K562 (cell line): ENCODE measurements at regions not wholly inside any gene's neighbourhood (a gene's known extent, or its start where the extent isn't known, plus 50 kb on each side); places are given as distances from the start of the nearest gene placed in this dataset.
A peak's percentile ranks its signal among the peaks of the same experiment; 100 is the strongest.

Experiments
- BRD4 ChIP-seq: fragments of 200-600 bp; sonication (generic); IDR thresholded peaks from 2 replicates; pipeline ENCODE4 v1.6.1; 2017; ENCODE audit warnings: inconsistent platforms
- CBFA2T3 ChIP-seq: fragments of 450-650 bp; IDR thresholded peaks from 2 replicates; pipeline ENCODE4 v1.6.1; 2017
- DPF2 ChIP-seq: fragments of 450-650 bp; IDR thresholded peaks from 2 replicates; pipeline ENCODE4 v1.6.1; 2016
- E2F6 ChIP-seq, 2 experiments: IDR thresholded peaks; 2 replicates each; pipeline ENCODE4 v1.6.1; 2011; ENCODE audit warnings: borderline replicate concordance in 1 of 2, control low read depth in 1 of 2, low read depth in 1 of 2, low read length in 1 of 2, mild to moderate bottlenecking in 1 of 2, mixed read lengths in 1 of 2, moderate library complexity in 1 of 2; ENCODE audit not compliant: insufficient read depth in 1 of 2, insufficient read length in 1 of 2, poor library complexity in 1 of 2, severe bottlenecking in 1 of 2; ENCODE audit errors: extremely low read depth in 1 of 2
- EP300 ChIP-seq: IDR thresholded peaks from 2 replicates; pipeline ENCODE4 v1.6.1; 2012; ENCODE audit warnings: low read length, improper control_type of control experiment
- ESRRA ChIP-seq: fragments of 450-650 bp; IDR thresholded peaks from 2 replicates; pipeline ENCODE4 v1.6.1; 2014; ENCODE audit warnings: low read depth, mild to moderate bottlenecking, moderate library complexity, borderline replicate concordance
- HDAC2 ChIP-seq: fragments of 450-650 bp; IDR thresholded peaks from 2 replicates; pipeline ENCODE4 v1.6.1; 2016; ENCODE audit warnings: mild to moderate bottlenecking
- KDM5B ChIP-seq: fragments of 200-600 bp; sonication (generic); IDR thresholded peaks from 2 replicates; pipeline ENCODE4 v1.6.1; 2012; ENCODE audit warnings: low read depth, mild to moderate bottlenecking, moderate library complexity, low read length, control low read depth, inconsistent platforms; ENCODE audit not compliant: insufficient replicate concordance
- L3MBTL2 ChIP-seq: fragments of 450-650 bp; IDR thresholded peaks from 2 replicates; pipeline ENCODE4 v1.6.1; 2016; ENCODE audit warnings: mild to moderate bottlenecking, moderate library complexity
- MAFG ChIP-seq: fragments of 450-650 bp; conservative IDR thresholded peaks from 2 replicates; pipeline ENCODE4 v1.6.1; 2016; ENCODE audit warnings: missing genetic modification characterization, missing compliant biosample characterization
- MTA3 ChIP-seq: fragments of 450-650 bp; formaldehyde crosslinking; IDR thresholded peaks from 2 replicates; pipeline ENCODE4 v1.6.1; 2017; ENCODE audit warnings: mild to moderate bottlenecking, borderline replicate concordance
- NFATC3 ChIP-seq: fragments of 450-650 bp; IDR thresholded peaks from 2 replicates; pipeline ENCODE4 v1.6.1; 2017; ENCODE audit warnings: mild to moderate bottlenecking
- TARDBP ChIP-seq: fragments of 450-650 bp; IDR thresholded peaks from 2 replicates; pipeline ENCODE4 v1.6.1; 2016
- ZBTB17 ChIP-seq: fragments of 450-650 bp; formaldehyde crosslinking; IDR thresholded peaks from 2 replicates; pipeline ENCODE4 v1.4.0; 2020; ENCODE audit warnings: mild to moderate bottlenecking
- ZFX ChIP-seq: sonication (generic); formaldehyde crosslinking; IDR thresholded peaks from 2 replicates; pipeline ENCODE4 v1.8.0; 2022; ENCODE audit warnings: mild to moderate bottlenecking, missing genetic modification reagents, moderate library complexity
- ZNF263 ChIP-seq: sonication (generic); formaldehyde crosslinking; IDR thresholded peaks from 2 replicates; pipeline ENCODE4 v1.8.0; 2022; ENCODE audit warnings: mild to moderate bottlenecking, missing genetic modification reagents, borderline replicate concordance
- ZNF707 ChIP-seq: fragments of 250-450 bp; sonication (Bioruptor Pico); conservative IDR thresholded peaks from 2 replicates; pipeline ENCODE4 v1.8.0; 2022; ENCODE audit warnings: inconsistent platforms, mild to moderate bottlenecking, moderate library complexity
- TF ChIP-seq, protein P1 (sequence below): fragments of 250-450 bp; sonication (Bioruptor Pico); IDR thresholded peaks from 2 replicates; pipeline ENCODE4 v1.8.0; 2021; ENCODE audit warnings: mild to moderate bottlenecking, moderate library complexity
- TF ChIP-seq, protein P2 (sequence below): fragments of 450-650 bp; formaldehyde crosslinking; IDR thresholded peaks from 2 replicates; pipeline ENCODE4 v1.4.0; 2020; ENCODE audit warnings: mild to moderate bottlenecking, moderate library complexity
- TF ChIP-seq, protein P3 (sequence below): sonication (generic); formaldehyde crosslinking; IDR thresholded peaks from 2 replicates; pipeline ENCODE4 v1.9.0; 2022; ENCODE audit warnings: mild to moderate bottlenecking, missing genetic modification reagents
- TF ChIP-seq, protein P4 (sequence below): fragments of 250-450 bp; sonication (Bioruptor Pico); IDR thresholded peaks from 2 replicates; pipeline ENCODE4 v1.5.1; 2021; ENCODE audit warnings: mild to moderate bottlenecking

GRCh38 chr15:96053031-96053780, 277.3 kb upstream of the NR2F2 start (continued):
- TF ChIP-seq E2F6 (IDR thresholded peaks at IDR 0.05; ENCODE audit: borderline replicate concordance in 1 of 2, extremely low read depth in 1 of 2, insufficient read depth in 1 of 2, insufficient read length in 1 of 2, low read depth in 1 of 2, low read length in 1 of 2, poor library complexity in 1 of 2, severe bottlenecking in 1 of 2) (peak in 1 of 2 experiments; percentile 34), BRD4 (0 out of 2 replicates have a peak, but pooled peaks have one; percentile 24), ESRRA (0 out of 2 replicates have a peak, but pooled peaks have one; percentile 16), ZNF707 (CRISPR knock-in tag) (no peak), CBFA2T3 (no peak), HDAC2 (no peak), KDM5B (peak; percentile 1), ZBTB17 (CRISPR knock-in tag) (no peak), EP300 (0 out of 2 replicates have a peak, but pooled peaks have one; percentile 13), DPF2 (0 out of 2 replicates have a peak, but pooled peaks have one; percentile 42), MTA3 (0 out of 2 replicates have a peak, but pooled peaks have one; percentile 25), ZNF263 (no peak), L3MBTL2 (0 out of 2 replicates have a peak, but pooled peaks have one; percentile 30), ZFX (CRISPR knock-in tag) (peak; percentile 71), MAFG (tag) (no peak), TARDBP (no peak), NFATC3 (no peak)
- TF ChIP-seq, protein P1, sequence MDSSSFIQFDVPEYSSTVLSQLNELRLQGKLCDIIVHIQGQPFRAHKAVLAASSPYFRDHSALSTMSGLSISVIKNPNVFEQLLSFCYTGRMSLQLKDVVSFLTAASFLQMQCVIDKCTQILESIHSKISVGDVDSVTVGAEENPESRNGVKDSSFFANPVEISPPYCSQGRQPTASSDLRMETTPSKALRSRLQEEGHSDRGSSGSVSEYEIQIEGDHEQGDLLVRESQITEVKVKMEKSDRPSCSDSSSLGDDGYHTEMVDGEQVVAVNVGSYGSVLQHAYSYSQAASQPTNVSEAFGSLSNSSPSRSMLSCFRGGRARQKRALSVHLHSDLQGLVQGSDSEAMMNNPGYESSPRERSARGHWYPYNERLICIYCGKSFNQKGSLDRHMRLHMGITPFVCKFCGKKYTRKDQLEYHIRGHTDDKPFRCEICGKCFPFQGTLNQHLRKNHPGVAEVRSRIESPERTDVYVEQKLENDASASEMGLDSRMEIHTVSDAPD (CRISPR knock-in tag) = no peak
- TF ChIP-seq, protein P2, sequence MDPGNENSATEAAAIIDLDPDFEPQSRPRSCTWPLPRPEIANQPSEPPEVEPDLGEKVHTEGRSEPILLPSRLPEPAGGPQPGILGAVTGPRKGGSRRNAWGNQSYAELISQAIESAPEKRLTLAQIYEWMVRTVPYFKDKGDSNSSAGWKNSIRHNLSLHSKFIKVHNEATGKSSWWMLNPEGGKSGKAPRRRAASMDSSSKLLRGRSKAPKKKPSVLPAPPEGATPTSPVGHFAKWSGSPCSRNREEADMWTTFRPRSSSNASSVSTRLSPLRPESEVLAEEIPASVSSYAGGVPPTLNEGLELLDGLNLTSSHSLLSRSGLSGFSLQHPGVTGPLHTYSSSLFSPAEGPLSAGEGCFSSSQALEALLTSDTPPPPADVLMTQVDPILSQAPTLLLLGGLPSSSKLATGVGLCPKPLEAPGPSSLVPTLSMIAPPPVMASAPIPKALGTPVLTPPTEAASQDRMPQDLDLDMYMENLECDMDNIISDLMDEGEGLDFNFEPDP (CRISPR knock-in tag) = no peak
- TF ChIP-seq, protein P3, sequence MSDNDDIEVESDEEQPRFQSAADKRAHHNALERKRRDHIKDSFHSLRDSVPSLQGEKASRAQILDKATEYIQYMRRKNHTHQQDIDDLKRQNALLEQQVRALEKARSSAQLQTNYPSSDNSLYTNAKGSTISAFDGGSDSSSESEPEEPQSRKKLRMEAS (CRISPR knock-in tag) = peak; percentile 69
- TF ChIP-seq, protein P4, sequence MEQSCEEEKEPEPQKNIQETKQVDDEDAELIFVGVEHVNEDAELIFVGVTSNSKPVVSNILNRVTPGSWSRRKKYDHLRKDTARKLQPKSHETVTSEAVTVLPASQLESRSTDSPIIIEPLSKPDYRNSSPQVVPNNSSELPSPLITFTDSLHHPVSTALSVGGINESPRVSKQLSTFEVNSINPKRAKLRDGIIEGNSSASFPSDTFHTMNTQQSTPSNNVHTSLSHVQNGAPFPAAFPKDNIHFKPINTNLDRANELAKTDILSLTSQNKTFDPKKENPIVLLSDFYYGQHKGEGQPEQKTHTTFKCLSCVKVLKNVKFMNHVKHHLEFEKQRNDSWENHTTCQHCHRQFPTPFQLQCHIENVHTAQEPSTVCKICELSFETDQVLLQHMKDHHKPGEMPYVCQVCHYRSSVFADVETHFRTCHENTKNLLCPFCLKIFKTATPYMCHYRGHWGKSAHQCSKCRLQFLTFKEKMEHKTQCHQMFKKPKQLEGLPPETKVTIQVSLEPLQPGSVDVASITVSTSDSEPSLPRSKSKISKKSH (CRISPR knock-in tag) = no peak
